ENCODE measurements at regions not wholly inside any gene's neighbourhood (a gene's known extent, or its start where the extent isn't known, plus 50 kb on each side); places are given as distances from the start of the nearest gene placed in this dataset.

GRCh38 chr3:923161-923910 is 169.5 kb upstream of the CNTN6 start:
- no peak for TF ChIP-seq TAF7 (optimal IDR thresholded peaks at IDR 0.05; ENCODE audit: borderline replicate concordance, low read depth, low read length)
- TF ChIP-seq EGR1 (IDR thresholded peaks at IDR 0.05; ENCODE audit: borderline replicate concordance, low read depth, low read length) = no peak
- TF ChIP-seq ATF3 (IDR thresholded peaks at IDR 0.05; ENCODE audit: insufficient read depth, low read depth, low read length) = no peak
- no peak for TF ChIP-seq TBP (IDR thresholded peaks at IDR 0.05; ENCODE audit: low read depth, low read length)
- TF ChIP-seq POLR2A (IDR thresholded peaks at IDR 0.05; ENCODE audit: control extremely low read depth in 1 of 2, low read depth in 2 of 2, low read length in 2 of 2) = no peak
- no peak for TF ChIP-seq EZH2 (IDR thresholded peaks at IDR 0.05; ENCODE audit: low read depth, low read length, severe bottlenecking)
- no peak for TF ChIP-seq POLR2AphosphoS5 (IDR thresholded peaks at IDR 0.05; ENCODE audit: low read depth, low read length)
- no peak for TF ChIP-seq ZNF274 (IDR thresholded peaks at IDR 0.05; ENCODE audit: borderline replicate concordance, extremely low read depth, low read length)
- no peak for TF ChIP-seq CTCF (IDR thresholded peaks at IDR 0.05; ENCODE audit: control extremely low read depth in 1 of 3, insufficient read depth in 1 of 3, low read depth in 1 of 3, low read length in 3 of 3)
- no peak for TF ChIP-seq ASH2L (IDR thresholded peaks at IDR 0.05; ENCODE audit: low read length)

Measured in H1 (cell line).